ENCODE measurements at regions not wholly inside any gene's neighbourhood (a gene's known extent, or its start where the extent isn't known, plus 50 kb on each side); places are given as distances from the start of the nearest gene placed in this dataset.
"Not testable (repeated sequence)": the region's sequence is repeated elsewhere in the genome, so short reads cannot be mapped to it uniquely, and the experiment has no call there.

DNA sequence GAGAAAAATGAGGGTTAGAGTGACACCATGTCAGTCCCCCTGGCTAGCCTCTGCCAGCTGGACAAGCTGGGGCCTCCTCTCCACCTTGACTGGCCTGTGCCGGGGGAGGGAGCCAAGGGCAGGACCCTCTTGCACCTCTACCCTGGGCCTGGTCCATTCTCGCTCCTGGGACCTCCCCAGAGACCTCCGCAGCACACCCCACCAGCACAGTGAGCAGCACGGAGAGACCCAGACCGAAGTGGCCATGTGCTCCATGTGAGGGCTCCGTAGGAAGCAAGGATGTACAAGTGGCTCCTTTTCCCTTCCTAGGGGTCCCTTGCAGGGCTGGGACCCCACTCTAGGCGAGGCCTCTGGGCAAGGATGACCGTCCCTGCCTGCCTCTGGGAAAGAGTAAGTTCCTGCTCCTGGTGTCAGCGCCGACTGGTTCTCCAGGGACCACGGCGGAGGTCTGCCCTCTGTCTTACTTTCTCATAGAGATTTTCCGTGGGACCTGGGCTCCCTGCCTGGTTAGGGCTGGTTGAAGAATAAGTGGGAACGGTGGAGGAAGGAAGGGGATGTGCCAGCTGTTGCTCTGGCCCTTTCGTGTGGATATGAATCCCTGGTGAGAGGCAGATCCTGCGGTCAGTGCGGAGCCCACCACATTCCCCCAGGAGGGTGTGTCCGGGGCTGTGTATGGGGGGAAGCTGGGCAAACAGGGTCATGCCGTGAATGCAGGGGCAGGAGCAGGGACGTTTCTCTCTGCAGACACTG, 124.2 kb downstream of the METRNL start:
- no peak for DNase-seq (ENCODE audit: low spot score)

DNA sequence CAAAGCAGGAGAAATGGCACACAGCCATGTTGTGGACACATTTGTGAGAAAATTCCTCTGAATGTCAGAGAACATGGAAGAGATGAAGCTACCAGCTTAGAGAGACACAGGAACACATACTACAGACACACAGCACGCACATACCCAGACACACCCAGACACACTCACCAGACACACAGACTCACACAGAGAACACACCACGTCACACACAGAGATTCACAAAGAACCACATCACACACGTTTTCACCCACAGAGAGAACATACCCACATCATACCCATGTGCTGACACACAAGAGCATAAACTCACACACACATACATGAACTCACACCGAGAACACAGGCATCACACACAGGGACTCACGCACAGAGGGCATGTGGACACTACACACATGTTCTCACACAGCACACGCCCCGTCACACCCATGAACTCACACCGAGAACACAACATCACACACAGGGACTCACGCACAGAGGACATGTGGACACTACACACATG, 124.9 kb downstream of the METRNL start:
- DNase-seq (ENCODE audit: low spot score): no peak

DNA sequence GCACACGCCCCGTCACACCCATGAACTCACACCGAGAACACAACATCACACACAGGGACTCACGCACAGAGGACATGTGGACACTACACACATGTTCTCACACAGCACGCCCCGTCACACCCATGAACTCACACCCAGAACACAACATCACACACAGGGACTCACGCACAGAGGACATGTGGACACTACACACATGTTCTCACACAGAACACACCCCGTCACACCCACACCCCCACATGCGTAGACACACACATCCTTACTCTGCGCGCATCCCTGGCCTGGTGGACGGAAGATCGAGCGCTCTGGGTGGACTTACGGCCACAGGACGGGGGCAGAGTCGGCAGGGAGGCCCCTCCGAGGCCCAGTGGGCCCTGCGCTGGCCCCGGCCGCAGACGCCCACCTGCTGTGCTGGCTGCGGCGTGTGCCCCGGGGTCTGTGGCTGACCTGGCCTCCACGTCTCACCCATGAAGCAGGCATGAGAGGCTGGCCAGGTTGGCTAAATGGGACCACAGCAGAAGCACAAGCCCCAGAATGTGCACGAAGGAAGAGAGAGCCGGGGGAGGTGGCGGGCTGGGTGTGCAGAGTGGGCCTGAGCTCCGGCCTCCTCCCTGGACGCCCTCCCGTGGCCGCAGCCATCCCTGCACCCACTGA, 125.5 kb downstream of the METRNL start:
- DNase-seq (ENCODE audit: low spot score): not testable (repeated sequence)

DNA sequence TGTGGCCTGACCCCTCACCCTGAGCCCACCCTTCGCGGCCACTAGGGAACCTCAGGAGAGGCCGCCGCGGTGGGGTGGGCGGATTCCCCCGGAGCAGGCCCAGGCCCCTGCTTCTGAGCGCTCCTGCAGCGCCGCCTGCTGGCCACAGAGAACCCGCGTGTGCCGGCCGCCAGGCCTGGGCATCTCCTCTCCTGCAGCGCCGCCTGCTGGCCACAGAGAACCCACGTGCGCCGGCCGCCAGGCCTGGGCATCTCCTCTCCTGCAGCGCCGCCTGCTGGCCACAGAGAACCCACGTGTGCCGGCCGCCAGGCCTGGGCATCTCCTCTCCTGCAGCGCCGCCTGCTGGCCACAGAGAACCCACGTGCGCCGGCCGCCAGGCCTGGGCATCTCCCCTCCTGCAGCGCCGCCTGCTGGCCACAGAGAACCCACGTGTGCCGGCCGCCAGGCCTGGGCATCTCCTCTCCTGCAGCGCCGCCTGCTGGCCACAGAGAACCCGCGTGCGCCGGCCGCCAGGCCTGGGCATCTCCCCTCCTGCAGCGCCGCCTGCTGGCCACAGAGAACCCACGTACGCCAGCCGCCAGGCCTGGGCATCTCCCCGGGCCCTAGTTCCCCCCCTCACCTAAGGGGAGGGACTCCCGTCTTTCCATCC, 126.1 kb downstream of the METRNL start:
- not testable (repeated sequence) for DNase-seq (ENCODE audit: low spot score)

DNA sequence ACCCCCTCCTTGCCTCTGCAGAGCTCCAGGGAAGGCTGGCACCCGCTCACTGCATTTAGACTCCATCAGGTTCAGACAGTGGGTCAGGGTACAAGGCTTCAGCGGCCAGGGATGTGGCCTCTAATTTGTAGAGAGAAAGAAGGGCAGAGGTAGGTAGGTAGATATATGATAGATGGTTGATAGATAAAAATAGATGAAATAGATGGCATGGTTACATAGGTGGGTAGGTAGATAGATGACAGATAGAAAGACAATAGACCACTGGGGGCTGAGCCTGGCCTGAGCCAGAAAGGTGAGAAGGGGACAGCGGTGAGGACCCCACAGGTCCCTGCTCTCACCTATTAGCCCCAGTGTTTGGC, 126.6 kb downstream of the METRNL start:
- DNase-seq (ENCODE audit: low spot score): not testable (repeated sequence)

DNA sequence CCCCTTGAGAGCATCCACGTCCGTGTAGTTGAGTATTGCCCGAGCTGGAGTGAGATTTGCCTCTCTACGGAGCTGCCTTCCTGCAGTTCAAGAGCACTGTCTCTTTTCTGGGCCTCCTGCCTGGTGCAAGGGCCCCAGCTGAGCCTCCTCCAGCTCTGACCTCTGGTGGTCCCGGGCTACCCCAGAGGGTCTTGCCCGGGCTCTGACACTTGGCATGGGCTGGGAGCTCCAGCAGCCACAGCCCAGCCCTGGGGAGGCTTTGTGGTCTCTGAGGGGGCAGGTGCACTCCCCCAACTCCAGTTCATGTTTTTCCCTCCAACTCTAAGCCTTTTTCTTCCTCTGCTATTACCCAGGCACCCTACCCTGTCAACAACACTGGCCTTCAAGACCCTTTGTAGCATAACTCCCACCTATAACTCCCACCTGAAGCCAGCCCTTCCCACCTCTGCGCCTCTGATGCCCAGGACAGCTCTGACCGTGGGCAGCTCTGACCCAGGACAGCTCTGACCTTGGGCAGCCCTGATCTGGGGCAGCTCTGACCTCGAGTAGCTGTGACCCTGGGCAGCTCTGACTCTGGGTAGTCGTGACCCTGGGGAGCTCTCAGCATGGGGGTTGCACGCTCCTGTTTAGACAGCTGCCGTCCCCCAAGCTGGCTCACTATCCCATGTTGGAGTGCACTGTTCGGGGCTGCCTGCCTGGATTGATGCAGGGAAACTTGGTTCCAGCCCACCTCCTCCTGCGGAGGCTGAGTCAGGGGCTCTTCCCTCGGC, 127.6 kb downstream of the METRNL start:
- DNase-seq (ENCODE audit: low spot score): not testable (repeated sequence)

DNA sequence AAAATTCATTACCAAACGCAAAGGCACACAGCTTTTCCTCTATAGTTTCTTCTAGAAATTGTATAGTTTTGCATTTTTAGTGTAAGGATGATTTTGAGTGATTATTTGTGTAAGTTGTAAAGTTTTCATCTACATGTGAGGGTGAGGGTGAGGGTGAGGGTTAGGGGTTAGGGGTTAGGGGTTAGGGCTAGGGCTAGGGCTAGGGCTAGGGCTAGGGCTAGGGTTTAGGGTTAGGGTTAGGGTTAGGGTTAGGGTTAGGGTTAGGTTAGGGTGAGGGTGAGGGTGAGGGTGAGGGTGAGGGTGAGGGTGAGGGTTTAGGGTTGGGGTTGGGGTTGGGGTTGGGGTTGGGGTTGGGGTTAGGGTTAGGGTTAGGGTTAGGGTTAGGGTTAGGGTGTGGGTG, 167.6 kb downstream of the METRNL start:
- not testable (repeated sequence) for DNase-seq (ENCODE audit: low spot score)
